HG02678 (cell line): ENCODE measurements at regions not wholly inside any gene's neighbourhood (a gene's known extent, or its start where the extent isn't known, plus 50 kb on each side); places are given as distances from the start of the nearest gene placed in this dataset.
"Not testable (repeated sequence)": the region's sequence is repeated elsewhere in the genome, so short reads cannot be mapped to it uniquely, and the experiment has no call there.

Experiments
- ATAC-seq: cut with Tn5 transposase; IDR thresholded peaks from one replicate; pipeline ENCODE4 v1.9.1; 2021; ENCODE audit warnings: mild to moderate bottlenecking, moderate library complexity; ENCODE audit not compliant: unreplicated experiment

DNA sequence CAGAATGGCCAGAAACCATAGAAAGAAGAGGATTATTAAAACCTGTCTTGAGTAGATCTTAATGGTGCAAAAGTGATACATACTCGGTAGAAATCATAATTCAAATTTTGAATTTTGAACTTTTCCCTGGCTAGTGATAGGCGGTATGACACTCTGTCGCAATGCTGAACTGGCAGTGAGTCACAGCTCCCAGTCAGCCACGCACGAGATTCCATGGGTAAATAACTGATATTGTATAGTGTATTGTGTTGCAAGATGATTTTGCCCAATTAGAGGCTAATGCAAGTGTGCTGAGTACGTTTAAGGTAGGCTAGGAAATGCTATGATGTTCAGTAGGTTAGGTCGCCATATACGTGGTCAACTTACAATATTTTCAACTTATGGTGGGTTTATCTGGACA lies 207.0 kb downstream of the SIPA1L2 start:
- ATAC-seq, result no peak

DNA sequence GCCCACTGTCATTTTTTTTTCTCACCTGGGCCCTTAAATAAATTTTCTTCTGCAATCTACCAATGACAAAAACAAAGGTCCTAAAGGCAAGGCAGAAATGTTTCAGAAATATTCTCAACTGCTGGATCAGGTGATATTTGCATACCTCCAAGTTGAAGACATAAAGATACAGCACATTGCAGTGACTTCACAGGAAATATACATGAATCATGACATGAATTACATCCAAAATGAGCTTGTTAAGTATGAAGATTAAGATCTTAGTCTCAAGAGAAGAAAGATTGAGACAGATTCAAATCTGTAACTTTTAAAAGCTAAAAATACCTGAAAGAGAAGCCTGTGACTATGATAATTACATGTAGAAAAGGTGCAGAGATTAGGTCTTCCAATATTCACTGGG lies 207.8 kb downstream of the SIPA1L2 start:
- ATAC-seq, result no peak

DNA sequence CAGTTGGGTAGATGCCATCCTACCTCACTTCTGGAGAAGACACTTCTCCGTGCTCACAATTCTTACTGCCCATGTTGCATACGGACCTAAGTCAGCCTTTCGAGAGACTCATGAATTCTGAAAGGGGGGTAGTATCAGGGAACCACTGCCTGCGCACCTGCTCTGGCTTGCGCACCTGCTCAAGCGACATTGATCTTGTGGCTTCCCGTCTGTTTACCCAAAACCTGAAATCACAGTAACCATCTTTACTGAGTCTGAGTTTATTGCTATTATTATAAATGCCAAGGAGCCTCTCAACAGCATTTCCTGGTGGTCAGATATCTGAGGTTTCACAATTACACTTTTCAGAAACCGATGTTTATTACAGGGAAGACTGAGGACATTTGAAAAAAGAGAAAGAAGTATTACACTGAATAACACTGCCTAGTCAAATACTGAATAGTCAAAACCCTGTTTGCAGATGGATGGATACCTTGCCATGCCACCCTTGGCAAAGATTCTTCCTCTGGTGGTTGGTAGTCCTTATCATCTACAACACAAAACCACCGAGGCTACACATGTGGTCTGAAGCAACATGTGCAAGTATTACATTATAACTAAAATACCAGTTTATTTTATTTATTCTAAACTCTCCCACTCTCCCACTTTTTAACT lies 208.7 kb downstream of the SIPA1L2 start:
- no peak for ATAC-seq

DNA sequence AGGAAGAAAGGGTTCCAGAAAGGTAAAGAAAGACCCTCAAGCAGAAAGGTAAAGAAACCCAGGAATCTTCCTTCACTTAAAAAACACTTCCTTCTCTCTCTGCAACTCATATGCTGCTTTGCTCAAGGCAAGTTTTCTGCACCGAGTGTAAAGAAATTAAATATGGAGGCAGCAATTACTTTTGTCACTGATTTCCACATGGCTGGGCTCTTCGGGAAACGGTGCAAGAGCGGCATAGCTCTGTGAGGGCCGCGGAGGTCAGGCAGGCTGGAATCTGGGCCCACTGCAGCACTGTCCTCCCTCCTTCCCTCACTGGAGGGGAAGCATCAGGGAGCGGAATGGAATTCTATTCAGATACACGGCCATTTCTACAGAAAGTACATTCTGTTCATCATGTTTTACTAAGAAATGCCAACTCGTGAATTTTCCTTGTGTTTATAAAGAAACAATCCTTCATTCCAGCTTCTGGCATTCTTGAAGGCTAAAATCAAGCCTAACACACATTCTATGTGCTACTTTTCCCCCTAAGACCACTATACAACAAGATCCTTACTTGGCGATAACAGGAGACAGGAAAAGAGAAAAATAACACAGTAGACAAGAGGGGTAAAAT lies 212.2 kb downstream of the SIPA1L2 start:
- ATAC-seq, result no peak

DNA sequence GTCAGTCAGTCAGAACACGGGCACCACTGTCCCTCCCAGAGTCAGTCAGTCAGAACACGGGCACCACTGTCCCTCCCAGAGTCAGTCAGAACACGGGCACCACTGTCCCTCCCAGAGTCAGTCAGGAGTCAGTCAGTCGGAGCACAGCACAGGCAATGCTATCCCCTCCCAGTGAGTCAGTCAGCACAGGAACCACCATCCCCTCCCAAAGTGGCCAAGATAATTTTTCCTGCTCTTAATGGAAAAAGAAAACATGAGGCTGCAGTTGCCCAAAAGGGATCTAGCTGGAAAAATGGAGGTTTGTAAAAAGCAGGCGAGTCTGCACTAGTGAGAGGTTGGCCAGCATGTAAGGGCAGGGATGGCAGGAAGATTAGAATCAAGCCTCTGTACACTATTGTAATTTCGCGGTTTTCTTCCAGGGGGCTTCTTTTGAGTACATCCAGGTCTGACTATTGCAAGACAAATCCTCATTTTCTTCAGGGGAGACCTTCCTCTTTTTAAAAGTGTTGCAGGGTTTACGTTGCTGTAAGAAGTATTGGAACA lies 213.8 kb downstream of the SIPA1L2 start:
- no peak for ATAC-seq

DNA sequence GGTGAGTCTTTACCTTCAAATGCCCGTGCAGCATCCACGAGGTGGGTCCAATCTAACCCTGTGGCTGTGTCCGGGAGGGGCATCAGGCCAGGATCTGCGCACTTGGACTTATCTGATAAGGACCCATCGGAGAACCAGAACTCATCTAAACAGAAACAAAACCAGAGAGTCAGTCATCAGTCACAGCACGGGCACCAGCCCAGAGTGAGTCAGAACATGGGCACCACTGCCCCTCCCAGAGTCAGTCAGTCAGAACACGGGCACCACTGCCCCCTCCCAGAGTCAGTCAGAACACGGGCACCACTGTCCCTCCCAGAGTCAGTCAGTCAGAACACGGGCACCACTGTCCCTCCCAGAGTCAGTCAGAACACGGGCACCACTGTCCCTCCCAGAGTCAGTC lies 214.5 kb downstream of the SIPA1L2 start:
- not testable (repeated sequence) for ATAC-seq

DNA sequence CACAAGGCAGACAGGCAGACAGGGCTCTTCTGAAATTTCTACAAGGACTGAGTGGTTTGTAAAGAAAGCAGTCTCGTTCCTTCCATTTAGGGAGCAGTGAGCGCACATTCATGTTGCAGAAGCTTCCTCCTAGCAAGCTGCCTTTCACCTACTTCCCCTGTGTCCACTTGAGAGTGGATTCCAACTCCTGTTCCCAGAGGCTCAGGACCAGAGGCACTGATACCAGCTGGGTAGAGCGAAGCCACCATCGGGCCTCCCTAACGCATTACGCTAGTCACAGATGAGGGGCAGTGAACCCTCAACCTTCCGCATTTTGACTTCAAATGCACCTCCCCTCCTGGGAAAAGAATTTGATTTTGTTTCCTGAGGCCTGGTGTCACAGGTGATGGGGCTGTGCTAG lies 215.8 kb downstream of the SIPA1L2 start:
- no peak for ATAC-seq

DNA sequence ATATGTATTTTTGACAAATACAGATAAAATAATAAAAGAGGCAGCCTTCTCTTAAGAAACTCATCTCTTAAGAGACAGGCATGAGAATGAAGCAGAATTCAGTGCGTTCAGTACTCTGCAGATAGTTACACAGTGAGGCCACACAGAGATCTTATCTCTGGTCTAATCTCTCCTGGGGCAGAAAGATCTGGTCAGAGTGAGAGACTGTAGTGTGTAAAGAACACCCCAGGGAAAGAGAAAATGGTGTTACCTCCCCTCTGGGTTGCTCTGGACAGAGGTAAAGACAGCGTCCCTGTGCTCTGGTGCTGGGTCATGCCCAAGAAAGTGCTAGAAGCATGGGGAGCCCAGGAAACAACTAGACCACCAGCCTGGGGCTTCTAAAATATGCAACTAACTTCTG lies 216.3 kb downstream of the SIPA1L2 start:
- no peak for ATAC-seq

DNA sequence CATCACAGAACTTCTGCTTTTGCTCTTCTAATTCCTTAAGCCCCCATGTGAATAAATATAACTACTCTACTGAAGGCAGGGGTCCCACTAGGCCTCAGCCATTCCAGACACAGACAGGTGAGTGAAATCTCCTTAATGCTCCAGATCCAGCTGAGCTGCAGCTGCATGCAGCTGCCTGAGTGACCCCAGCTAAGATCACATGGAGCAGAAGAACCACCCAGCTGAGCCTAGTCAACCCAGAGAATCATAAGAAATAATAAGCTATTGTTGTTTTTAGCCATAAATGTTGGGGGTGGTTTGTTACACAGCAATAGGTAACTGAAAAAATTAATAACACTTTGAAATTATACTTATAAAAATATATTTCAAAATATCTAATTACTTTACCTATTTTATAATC lies 220.3 kb downstream of the SIPA1L2 start:
- no peak for ATAC-seq

DNA sequence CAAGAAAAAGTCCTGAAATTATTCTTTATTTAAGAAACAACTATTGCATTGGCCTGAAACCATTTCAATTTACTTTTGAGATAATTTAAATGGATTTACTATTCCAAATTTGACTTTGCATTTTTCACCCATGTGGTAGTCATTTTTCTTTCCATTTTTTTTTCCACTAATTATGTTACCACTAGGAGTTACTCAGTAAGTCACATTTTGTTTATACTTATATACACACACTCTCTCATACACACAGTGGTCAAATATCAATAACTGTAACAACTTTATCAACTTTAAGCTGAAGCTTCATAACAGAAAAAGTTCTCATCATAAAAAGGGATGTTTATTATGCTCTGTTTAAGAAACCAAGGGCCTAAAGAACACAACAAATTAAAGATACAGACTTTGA lies 222.8 kb downstream of the SIPA1L2 start:
- no peak for ATAC-seq

DNA sequence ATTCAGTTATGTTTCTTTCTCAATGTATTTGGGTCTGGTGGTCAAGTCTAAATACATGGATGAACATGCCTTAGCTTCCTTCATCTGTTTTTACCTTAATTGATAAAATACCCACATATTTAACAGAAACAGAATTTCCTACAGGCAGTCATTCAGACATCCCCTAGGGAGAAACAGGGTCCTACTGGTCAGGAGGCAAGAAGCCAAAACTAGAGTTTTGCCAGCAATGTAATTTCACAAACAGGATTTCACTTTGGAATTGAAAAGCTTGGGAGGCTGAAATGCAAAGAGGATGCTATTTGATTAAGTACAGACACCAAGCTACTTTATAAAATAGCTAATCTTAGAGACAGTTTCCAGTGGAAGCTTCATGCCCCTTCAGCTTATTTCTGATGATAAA lies 224.2 kb downstream of the SIPA1L2 start:
- ATAC-seq, result no peak

DNA sequence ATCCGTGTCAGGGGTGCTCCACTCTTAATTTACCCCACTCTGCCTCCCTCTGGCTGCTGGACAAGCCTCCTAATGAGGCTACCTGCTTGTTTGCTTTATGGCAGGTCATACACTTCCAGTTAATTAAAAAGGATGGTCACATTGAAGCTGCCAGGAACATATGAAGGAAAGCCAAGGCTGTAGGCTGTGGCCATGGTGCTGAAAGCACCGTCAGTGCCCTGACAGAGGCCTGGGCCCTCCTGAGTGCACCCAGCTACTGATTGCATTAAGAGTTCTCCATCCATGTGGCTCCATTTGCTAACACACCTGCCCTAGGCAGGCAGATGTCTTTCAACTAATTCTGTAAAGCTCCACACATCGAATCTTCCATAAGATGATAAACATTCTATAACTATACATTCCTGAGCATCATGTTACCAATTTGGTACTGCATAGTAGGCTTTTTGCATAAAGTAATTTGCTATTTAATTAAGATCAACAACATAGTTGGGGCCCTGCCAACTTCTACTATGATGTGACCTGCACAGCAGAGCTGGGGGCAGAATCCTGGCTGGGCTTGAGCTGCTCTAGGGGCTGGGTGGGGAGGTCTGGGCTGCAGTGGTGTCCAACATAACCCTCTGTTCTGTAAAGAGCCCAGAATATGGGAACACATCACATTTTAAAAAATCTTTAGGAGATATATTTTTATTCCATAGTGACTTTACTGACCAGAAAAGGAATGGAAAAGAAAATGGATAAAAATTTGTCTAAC lies 224.8 kb downstream of the SIPA1L2 start:
- ATAC-seq, result no peak

DNA sequence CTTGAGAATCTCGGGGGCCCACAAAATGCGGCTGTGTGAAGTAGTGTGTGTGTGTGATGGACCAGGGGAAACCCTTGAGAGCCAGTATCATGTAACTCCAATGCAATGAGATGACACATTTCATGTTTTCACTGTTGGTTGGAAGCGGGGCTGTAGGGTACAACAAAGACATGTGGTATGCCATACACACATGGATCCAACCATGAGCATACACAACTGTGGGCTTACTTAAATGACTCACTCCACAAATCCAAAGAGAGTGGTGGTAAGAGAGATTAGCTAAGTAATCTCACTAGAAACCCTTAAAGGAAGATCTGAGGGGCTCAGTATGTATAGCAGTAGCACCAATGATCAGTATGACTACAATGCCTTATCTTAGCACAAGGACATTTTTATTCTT lies 225.7 kb downstream of the SIPA1L2 start:
- no peak for ATAC-seq

DNA sequence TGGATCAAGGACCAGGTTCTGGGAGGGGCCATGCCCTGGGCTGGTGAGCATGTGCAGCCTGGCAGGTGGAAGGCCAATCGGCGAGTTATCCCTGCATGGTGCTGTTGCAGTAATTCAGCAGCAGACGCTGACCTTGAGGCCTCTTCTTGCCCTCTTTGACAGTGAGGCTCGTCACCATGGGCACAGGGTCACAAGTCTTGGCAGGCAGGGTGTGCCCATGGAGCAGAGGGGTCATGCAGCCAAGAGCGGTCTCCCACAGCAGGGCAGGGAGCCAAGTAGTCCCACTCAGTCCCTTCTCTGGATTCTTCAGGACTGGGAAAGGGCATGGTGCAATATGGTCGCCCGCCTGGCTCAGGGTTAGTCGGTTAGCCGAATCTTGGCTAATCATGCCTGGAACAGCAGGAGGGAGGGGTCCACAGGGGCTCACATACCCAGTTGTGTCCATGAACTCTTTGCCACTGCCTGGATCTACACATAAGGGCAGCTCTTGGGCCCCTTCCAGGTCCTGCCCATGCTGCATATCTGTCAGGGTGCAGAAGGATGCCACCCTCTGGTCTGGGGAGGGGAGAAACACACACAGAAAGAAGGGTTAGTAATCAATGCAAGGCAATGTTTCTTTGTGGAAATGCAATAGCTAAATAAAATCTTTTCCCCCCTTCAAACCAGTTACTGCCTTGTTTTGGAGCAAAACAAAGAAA lies 226.8 kb downstream of the SIPA1L2 start:
- ATAC-seq, result no peak

DNA sequence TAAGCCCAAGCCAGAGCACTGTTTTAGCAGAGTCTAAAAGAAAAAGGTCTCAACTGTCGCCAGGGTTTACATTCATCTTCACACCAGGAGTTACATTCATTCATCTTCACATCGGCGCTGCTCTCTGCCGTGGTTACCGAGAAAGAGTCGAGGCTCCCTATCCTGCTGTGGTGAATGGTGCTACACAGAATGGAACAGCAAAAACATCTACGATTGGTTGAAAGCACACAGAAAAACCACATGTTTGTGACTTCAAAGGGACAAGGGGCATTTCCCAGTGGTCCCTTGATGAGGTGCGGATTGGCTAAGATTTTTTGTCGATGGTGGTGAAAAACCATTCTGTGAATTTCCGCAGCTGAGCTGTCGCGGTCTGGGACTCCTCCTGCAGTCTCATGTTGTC lies 231.1 kb downstream of the SIPA1L2 start:
- no peak for ATAC-seq

DNA sequence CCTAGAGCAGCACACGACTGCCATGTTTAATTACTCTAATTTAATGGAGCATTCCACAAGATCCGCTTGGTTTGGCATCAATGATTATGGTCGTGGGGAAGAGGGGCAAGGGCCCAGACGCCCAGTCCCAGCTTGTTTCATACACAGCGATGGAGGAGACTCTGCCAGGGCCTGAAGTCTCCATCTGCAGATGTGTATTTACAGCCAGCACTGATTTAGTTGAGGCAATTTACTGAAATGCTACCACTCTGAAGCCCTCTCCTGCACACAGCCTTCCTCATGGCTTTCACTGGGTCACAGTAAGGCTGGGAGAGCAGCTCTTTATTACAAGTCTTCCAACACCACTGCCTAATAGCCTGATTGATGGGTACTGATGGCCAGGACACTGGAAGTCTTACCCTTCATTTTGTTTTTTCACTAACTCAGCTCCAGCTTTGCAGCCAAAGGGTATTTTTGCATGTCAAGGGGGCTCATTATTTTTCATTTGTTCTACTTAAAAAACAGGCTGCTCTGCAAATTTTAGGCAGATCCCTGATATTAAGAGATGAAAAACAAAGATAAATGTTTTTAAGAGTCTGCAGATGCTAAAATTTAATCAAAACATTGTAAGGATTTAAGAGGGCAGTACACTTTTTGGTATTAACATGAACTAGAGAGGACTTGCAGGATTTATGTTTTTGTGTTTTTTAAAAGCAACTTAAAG lies 236.3 kb downstream of the SIPA1L2 start:
- no peak for ATAC-seq

DNA sequence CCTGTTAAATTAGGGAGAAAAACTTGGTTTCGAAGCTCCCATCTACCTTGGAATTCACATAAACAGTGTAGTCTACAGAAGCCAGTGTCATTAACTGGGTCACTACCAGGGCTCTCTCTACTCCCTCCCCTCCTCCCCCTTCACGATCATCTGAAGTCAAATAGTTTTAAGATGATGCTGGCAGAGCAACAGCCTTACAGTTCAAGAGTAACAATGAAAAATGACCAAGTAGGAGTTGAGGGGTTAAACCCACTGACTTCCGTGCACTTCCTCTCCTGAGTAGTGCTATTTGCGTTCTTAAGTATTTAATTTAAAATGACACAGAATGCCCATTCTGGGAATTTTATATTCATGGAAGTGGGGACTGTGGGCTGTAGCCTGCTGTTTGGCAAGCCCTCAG lies 236.9 kb downstream of the SIPA1L2 start:
- no peak for ATAC-seq

DNA sequence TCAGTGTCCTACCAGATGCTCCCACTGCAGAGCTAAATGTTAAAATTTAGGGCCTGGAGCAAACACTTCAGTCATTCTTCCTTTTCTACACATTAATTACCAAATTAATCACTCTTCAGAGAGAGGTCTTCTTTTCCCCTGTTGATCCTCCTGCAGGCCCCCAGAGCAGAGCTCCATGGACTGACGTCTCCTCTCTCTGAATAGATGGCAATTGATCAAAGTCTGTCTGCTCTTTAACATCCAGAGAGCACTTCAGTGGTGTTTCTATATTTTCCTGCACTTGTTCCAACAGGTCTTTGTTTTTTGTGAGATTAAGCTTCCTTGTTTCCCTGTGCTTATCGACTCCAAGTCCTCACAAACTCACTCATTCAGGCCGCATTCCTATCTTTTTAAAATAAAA lies 239.3 kb downstream of the SIPA1L2 start:
- ATAC-seq, result no peak

DNA sequence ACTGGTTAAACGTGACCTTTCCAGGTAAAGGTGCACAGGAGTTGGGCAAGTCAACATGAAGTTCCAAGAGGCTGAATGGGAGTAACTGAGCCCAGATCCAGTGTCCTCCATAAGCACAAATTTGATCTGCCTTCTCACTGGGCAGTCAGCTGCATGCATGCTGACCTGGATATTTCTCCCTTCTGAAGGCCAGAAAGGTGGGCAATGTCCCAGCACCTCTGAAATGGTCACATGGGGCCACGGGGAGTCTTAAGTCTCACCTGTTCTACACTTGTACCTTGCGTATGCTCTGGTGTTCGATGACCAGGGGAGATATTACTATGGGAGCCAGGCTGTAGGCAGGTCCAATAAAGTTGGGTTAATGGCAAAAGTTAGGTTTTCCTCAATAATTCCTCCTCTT lies 240.2 kb downstream of the SIPA1L2 start:
- no peak for ATAC-seq

DNA sequence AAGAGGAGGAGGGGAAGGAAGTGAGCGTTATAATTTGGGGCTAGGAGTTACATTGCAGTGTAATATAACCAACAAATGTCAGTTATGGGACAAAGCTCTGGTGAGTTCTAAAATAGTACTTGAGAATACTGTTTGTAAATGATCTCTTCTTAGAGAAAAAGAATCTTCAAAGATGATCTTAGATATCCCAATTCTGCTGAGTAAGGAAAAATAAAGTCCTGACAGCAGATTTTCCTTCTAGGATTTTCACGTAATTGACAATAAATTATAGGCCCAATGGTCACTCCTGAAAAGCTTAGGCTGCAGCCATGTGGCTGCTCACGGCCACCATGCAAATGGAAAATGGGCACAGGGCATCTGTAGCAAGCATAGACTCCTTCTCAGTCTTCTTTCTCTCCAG lies 241.6 kb downstream of the SIPA1L2 start:
- ATAC-seq, result no peak
